ENCODE measurements at regions not wholly inside any gene's neighbourhood (a gene's known extent, or its start where the extent isn't known, plus 50 kb on each side); places are given as distances from the start of the nearest gene placed in this dataset.

DNA sequence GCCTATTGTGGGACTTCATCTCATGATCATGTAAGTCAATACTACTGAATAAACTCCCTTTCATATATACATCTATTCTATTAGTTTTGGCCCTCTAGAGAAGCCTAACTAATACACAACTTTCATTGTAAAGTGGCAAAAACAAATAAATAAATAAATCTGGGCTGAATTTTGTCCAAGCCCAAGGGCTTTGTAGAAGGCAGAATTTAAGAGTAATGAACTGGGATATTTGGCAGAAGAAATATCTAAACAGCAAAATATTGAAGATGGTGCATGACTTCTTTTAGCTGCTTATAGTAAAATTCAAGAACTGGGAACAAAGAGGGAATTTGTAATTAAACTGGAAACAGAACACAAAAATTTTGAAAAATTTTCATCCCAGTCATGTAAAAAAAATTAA, 246.7 kb upstream of the GULP1 start:
- no peak for TF ChIP-seq POLR2A (IDR thresholded peaks at IDR 0.05)
- TF ChIP-seq, protein P1, sequence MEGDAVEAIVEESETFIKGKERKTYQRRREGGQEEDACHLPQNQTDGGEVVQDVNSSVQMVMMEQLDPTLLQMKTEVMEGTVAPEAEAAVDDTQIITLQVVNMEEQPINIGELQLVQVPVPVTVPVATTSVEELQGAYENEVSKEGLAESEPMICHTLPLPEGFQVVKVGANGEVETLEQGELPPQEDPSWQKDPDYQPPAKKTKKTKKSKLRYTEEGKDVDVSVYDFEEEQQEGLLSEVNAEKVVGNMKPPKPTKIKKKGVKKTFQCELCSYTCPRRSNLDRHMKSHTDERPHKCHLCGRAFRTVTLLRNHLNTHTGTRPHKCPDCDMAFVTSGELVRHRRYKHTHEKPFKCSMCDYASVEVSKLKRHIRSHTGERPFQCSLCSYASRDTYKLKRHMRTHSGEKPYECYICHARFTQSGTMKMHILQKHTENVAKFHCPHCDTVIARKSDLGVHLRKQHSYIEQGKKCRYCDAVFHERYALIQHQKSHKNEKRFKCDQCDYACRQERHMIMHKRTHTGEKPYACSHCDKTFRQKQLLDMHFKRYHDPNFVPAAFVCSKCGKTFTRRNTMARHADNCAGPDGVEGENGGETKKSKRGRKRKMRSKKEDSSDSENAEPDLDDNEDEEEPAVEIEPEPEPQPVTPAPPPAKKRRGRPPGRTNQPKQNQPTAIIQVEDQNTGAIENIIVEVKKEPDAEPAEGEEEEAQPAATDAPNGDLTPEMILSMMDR (IDR thresholded peaks at IDR 0.05): no peak

Data from body of pancreas (tissue), 4 donors.